HG02981 (cell line): ENCODE measurements at regions not wholly inside any gene's neighbourhood (a gene's known extent, or its start where the extent isn't known, plus 50 kb on each side); places are given as distances from the start of the nearest gene placed in this dataset.
A peak's percentile ranks its signal among the peaks of the same experiment; 100 is the strongest.
"Not testable (repeated sequence)": the region's sequence is repeated elsewhere in the genome, so short reads cannot be mapped to it uniquely, and the experiment has no call there.

Source experiments
- ATAC-seq: cut with Tn5 transposase; IDR thresholded peaks from one replicate; pipeline ENCODE4 v1.9.1; 2021; ENCODE audit warnings: mild to moderate bottlenecking, moderate library complexity; ENCODE audit not compliant: unreplicated experiment

GRCh38 chr10:34957531-34957930 lies 132.6 kb downstream of the CUL2 start:
- no peak for ATAC-seq

- ATAC-seq = no peak
These were observed 133.4 kb downstream of the CUL2 start for GRCh38 chr10:34956756-34957155.

GRCh38 chr10:34955391-34955790 lies 134.8 kb downstream of the CUL2 start:
- no peak for ATAC-seq

GRCh38 chr10:34954142-34954541 lies 136.0 kb downstream of the CUL2 start:
- no peak for ATAC-seq

DNA sequence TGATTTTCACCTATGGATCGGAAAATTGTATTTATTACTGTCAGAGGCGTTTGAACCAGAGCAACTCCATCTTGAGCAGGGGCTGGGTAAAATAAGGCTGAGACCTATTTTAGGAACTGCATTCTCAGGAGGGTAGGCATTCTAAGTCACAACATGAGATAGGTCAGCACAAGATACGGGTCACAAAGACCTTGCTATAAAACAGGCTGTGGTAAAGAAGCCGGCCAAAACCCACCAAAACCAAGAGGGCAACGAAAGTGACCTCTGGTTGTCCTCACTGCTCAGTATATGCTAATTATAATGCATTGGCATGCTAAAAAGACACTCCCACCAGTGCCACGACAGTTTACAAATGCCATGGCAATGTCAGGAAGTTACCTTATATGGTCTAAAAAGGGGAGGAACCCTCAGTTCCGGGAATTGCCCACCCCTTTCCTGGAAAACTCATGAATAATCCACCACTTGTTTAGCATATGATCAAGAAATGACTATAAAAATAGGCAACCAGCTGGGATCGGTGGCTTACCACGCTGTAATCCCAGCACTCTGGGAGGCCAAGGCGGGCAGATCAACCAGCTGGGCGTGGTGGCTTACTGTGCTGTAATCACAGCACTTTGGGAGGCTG lies 136.3 kb upstream of the PARD3 start:
- ATAC-seq = not testable (repeated sequence)

DNA sequence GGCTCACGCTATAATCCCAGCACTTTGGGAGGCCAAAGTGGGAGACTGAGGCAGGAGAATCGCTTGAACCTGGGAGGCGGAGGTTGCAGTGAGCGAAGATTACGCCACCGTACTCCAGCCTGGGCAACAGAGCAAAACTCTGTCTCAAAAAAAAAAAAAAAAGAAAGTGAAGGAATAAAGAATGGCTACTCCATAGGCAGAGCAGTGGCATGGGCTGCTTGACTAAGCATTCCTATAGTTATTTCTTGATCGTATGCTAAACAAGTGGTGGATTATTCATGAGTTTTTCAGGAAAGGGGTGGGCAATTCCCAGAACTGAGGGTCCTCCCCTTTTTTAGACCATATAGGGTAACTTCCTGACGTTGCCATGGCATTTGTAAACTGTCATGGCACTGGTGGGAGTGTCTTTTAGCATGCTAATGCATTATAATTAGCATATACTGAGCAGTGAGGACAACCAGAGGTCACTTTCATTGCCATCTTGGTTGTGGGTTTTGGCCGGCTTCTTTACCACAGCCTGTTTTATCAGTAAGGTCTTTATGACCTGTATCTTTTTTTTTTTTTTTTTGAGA lies 130.9 kb upstream of the PARD3 start:
- not testable (repeated sequence) for ATAC-seq

- ATAC-seq = peak; percentile 65
These were observed 126.6 kb upstream of the PARD3 start for GRCh38 chr10:34941471-34942357.

DNA sequence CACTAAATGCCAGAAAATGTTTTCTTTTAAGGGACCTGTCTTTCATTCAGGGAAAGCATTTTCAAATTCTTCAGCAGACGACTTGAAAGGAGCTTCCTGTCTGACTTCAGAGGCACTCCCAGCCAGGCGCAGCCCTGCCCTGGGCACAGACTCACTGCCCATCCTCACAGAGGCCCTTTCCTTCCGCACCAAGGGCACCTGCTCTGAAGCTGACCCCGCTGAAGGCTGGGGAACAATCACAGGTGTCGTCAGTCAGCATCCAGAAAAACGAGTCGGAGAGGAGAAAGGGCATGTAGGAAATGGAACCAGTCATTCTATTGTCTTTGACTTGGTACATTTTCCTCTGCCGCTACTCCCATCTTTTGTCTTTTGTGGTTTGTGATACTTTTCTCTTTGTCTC lies 125.3 kb upstream of the PARD3 start:
- ATAC-seq = no peak

GRCh38 chr10:34938399-34938670 lies 123.2 kb upstream of the PARD3 start:
- no peak for ATAC-seq

DNA sequence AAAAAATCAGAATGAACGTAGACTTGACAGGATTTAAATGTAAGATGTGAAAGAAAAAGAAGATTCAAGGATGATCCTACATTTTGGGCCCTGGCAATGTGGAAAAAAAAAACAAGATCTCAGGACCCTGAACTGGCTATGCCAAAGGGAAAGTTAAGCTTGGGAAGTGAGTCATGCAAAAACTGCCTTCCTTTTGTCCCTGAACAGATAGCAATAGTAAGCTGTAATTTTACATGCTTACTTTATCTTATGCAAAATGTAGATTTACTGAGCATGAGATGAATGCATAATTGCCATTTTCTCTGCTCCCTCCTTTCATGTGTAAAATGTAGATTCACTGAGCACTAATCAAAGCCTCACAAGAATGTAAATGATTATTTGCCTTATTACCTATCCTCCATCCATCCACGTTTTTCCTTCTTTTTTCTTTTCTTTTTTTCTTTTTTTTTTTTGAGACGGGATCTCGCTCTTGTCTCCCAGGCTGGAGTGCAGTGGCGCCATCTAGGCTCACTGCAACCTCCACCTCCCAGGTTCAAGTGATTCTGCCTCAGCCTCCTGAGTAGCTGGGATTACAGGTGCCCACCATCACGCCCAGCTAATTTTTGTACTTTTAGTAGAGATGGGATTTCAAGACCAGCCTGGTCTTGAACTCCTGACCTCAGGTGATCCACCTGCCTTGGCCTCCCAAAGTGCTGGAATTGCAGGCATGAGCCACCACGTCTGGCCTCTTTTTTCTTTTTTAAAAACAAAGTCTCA lies 122.7 kb upstream of the PARD3 start:
- ATAC-seq = not testable (repeated sequence)

GRCh38 chr10:34936061-34936460 lies 121.0 kb upstream of the PARD3 start:
- ATAC-seq = no peak

DNA sequence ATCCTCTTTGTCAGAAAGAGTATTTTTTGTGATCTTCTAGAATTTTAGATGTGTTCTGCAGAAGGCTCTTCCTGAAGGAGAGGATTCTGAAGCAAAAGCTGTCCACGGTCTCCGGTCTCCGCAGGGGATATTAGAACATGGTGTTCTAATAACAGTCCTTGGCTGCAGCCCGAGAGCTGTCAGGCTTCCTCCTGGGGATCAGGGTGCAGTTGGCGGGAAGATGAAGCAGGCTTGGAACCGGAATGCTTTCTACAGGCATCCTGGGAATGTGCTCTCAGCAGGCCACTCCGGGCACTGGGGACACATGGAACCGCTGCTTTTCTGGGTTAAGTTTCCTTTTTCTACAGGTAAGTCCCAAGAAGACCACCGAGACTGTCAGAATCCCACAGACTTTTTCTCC lies 118.6 kb upstream of the PARD3 start:
- ATAC-seq = no peak

DNA sequence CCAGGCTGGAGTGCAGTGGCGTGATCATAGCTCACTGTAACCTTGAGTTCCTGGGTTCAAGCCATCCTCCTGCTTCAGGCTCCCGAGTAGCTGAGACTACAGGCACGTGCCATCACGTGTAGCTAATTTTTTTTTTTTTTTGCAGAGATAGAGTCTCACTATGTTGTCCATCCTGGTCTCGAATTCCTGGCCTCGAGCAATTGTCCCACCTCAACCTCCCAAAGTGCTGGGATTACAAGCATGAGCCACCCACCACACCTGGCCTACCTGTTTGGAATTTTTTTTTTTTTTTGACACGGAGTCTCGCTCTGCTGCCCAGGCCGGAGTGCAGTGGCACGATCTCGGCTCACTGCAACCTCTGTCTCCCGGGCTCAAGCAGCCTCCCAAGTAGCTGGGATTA lies 117.1 kb upstream of the PARD3 start:
- ATAC-seq = no peak

- no peak for ATAC-seq
These were observed 116.1 kb upstream of the PARD3 start for GRCh38 chr10:34931216-34931615.

- no peak for ATAC-seq
These were observed 107.0 kb upstream of the PARD3 start for GRCh38 chr10:34922138-34922537.

GRCh38 chr10:34920578-34920977 lies 105.5 kb upstream of the PARD3 start:
- ATAC-seq = no peak

- no peak for ATAC-seq
These were observed 103.8 kb upstream of the PARD3 start for GRCh38 chr10:34918776-34919315.

DNA sequence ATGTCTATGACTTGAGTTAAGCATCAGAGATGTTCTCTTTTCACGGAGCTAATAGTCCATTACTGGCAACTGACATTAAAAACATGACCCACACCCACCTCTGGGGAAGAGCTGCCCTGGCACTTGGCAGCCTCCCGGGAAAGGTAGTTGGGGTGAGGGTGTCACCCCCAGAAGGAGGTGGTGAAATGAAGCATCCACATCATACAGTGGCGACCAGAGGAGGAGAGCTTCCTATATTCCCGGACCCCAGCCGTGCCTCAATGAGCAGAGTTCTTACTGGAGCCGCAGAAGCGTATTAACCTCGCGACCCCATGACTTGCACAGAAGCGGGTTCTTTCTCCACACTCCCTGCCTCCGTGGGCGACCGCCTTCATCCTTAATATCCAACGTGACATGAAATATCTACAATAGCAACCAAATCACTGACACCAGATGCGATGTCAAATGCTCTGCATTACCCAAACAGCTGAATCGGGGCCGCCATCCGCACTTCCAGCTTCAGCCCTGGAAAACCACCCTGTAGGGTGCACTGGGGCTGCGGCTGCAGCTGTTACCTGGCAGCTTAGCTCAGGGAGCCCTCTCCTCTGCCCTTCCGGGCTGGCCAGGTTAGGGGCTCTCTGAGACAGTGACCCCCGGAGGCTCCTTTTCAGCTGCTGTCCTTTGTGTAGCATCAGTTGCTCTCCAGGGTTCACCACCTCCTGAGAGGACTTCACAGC lies 103.1 kb upstream of the PARD3 start:
- ATAC-seq = no peak

GRCh38 chr10:34916314-34916713 lies 101.2 kb upstream of the PARD3 start:
- ATAC-seq = no peak

DNA sequence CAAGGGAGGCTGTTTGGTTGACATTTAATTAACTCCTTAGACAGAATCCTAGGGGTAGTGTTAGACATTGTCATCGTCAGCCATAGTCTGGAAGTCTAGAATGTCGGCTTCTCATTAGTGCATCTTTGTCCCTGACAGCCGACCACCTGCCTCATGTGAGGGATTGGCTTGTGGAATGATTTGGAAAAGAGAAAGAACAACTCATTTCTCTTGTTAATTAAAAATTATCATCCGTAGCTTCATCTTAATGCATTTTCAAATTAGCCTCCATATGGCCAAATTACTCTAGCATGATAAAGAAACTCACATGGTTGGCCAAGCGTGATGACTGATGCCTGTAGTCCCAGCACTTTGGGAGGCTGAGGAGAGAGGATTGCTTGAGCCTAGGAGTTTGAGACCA lies 97.7 kb upstream of the PARD3 start:
- ATAC-seq = no peak
